BLaER1 (cell line): ENCODE measurements at regions not wholly inside any gene's neighbourhood (a gene's known extent, or its start where the extent isn't known, plus 50 kb on each side); places are given as distances from the start of the nearest gene placed in this dataset.

Experiments
- H3K27ac ChIP-seq: shearing (Covaris generic); formaldehyde crosslinking; 2 replicates; pipeline ENCODE4 v1.8.1; 2022
- H3K27me3 ChIP-seq: shearing (Covaris generic); formaldehyde crosslinking; 2 replicates; pipeline ENCODE4 v1.8.1; 2022
- H3K36me3 ChIP-seq: shearing (Covaris generic); formaldehyde crosslinking; 2 replicates; pipeline ENCODE4 v1.8.1; 2022
- H3K4me1 ChIP-seq: shearing (Covaris generic); formaldehyde crosslinking; 2 replicates; pipeline ENCODE4 v1.8.1; 2022
- H3K4me2 ChIP-seq: shearing (Covaris generic); formaldehyde crosslinking; 2 replicates; pipeline ENCODE4 v1.8.1; 2022
- H3K4me3 ChIP-seq: shearing (Covaris generic); formaldehyde crosslinking; 2 replicates; pipeline ENCODE4 v1.8.1; 2022
- H3K9ac ChIP-seq: shearing (Covaris generic); formaldehyde crosslinking; 2 replicates; pipeline ENCODE4 v1.8.1; 2022
- H3K9me3 ChIP-seq: shearing (Covaris generic); formaldehyde crosslinking; 2 replicates; pipeline ENCODE4 v1.8.1; 2022
- H4K20me1 ChIP-seq: shearing (Covaris generic); formaldehyde crosslinking; 2 replicates; pipeline ENCODE4 v1.8.1; 2022
- Cebpa-rat ChIP-seq: shearing (Covaris generic); IDR thresholded peaks from 2 replicates; pipeline ENCODE4 v1.8.1; 2022

DNA sequence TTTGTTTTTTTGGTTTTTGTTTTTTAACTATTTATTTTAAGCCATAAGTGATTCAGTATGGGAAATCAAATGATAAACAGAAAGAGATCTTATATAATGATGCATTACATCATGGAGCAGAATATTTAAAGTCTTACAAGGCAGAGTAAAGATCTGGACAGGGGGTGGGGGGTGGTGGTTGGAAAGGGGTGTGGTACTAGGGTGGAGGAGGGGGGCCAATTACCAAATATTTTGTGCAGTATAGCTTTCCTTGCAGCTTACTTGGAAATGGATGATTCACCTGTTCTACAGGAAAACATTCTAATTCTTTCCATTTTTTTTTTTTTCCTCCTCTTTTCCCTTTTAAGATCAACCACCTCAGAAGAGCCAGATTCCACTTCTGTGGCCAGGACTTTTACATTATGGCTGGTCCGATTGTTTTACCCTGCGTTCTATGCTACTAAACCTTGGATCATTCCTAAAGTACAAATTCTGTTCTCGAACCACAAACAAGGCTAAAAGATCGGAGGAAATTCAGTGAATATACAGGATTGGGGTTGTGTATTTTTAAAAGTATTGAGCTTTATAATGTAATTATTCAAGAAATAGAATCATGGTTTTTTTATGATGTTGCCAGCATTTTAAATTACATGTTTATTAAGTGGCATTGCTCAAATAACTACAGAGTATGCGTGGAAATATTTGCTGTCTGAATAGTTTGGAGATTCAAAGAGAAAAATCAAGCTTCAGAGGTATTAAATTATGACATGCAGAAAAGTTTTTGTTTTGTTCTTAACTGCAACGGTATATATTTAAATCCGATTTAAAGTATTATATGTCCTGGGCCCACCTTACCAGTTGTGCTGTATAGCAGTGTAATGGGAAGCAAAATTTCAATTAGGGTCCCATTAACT lies 859.5 kb downstream of the USP25 start:
- H3K4me1 ChIP-seq = no peaks in the 10 kb centered on the region

DNA sequence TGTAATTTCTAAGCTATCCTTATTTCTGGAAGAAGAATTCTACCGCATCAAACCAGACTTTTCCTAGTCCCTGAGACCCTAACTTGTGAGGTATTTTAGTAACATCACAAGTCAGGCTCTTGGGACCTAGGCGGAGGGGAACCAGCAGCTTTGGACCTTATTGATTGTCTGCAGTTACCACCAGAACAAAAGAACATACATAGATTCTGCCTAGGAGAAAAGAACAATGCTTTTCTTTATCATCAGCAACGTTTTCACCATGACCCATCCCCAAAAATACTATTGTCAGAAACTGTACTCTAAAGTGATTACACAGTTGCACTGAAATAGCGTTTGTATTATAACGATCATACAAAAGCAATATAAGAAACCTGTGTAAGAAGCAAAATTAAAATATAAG lies 860.4 kb downstream of the USP25 start:
- Histone ChIP-seq H3K27me3 (no peaks in the 10 kb centered on the region), H3K36me3 (no peaks in the 10 kb centered on the region), H3K9ac (no peak overlapping the region), H3K4me2 (no peak overlapping the region), H4K20me1 (no peaks in the 10 kb centered on the region), H3K9me3 (no peaks in the 10 kb centered on the region), H3K27ac (no peak overlapping the region), H3K4me3 (no peak overlapping the region), H3K4me1 (no peaks in the 10 kb centered on the region)
- TF ChIP-seq Cebpa-rat = no peak

More for the DNA sequence above, 859.5 kb downstream of the USP25 start:
- Histone ChIP-seq H4K20me1 (no peaks in the 10 kb centered on the region), H3K4me2 (no peak overlapping the region), H3K9me3 (no peaks in the 10 kb centered on the region), H3K27me3 (no peaks in the 10 kb centered on the region), H3K27ac (no peak overlapping the region), H3K36me3 (no peaks in the 10 kb centered on the region), H3K9ac (no peak overlapping the region), H3K4me3 (no peak overlapping the region)
- TF ChIP-seq Cebpa-rat = no peak

DNA sequence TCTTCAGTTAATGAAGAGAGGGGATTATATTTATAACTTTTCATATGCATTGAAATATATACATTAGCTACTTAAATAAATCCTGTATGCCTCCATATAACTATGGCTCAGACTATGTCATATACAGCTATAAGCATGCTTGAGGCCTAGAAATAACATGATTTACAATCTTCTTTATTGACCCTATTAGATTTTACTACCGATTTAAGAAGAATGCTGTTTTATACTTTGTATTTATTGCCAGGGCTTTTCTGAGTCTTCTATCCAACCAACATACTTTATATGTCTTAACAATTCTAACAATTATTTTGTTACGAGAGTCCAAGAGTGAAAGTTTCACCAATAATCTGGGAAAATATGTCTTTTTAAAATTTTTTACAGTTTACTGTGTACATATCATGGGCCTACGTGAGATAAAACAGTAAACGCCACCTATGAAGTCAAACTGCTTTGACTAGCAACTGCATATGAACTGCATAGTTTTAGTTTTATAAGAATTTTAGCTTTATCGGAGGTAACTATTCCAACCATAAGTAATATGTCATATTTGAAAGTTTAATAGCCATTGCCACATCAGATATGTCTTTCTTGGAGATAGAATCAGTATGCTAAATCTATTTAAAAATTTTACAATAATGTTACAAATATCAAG lies 861.0 kb downstream of the USP25 start:
- no peaks in the 10 kb centered on the region for H4K20me1 ChIP-seq
- H3K9ac ChIP-seq = no peak overlapping the region
- no peak overlapping the region for H3K4me3 ChIP-seq
- TF ChIP-seq Cebpa-rat = no peak
- H3K27me3 ChIP-seq = no peaks in the 10 kb centered on the region
- no peaks in the 10 kb centered on the region for H3K36me3 ChIP-seq
- H3K4me1 ChIP-seq = no peaks in the 10 kb centered on the region
- H3K4me2 ChIP-seq = no peak overlapping the region
- H3K27ac ChIP-seq = no peak overlapping the region
- H3K9me3 ChIP-seq = no peaks in the 10 kb centered on the region

DNA sequence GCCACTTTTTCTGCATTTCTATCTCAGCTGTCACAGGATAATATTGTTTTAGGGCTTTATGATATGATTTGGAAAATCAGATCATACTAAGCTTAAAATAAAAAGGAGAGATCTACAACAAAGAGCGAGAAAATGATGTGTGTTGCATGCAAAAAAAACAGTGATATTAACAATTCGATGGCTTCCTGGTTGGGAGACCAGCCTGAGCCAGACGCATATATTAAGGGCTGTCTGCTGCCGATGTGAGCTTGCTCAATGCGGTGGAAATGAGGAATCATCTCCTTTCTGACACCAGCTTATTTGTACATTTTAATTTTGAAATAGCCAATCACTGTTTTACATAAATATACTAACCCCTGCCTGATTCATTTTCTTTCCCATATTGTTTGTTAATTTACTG lies 862.6 kb downstream of the USP25 start:
- no peaks in the 10 kb centered on the region for H3K4me1 ChIP-seq
- H3K4me3 ChIP-seq = no peak overlapping the region
- no peaks in the 10 kb centered on the region for H3K36me3 ChIP-seq
- H3K4me2 ChIP-seq = no peak overlapping the region
- no peak overlapping the region for H3K27ac ChIP-seq
- no peak overlapping the region for H3K9ac ChIP-seq
- no peaks in the 10 kb centered on the region for H3K9me3 ChIP-seq
- no peaks in the 10 kb centered on the region for H3K27me3 ChIP-seq
- no peaks in the 10 kb centered on the region for H4K20me1 ChIP-seq
- no peak for TF ChIP-seq Cebpa-rat

DNA sequence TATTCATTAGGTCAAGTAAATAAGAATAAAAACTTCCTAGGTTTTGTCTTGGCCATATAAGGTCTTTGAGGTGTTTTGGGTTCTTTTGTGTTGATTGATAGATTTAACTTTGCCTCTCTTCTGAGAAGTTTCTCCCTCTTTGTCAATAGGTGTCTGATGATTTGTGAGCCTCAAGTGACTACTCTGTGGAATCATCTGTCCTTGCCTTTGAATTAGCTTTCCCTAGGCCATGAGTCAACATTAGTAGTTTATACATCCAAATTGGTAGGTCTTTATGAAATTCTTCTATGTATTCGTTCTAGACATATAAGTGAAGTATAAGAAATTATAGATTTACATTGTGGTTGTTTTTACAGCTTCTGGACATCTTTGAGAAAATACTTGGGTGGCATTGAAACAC lies 864.4 kb downstream of the USP25 start:
- H3K36me3 ChIP-seq = no peaks in the 10 kb centered on the region
- no peak overlapping the region for H3K4me3 ChIP-seq
- no peaks in the 10 kb centered on the region for H3K27me3 ChIP-seq
- H3K4me1 ChIP-seq = no peaks in the 10 kb centered on the region
- no peak overlapping the region for H3K27ac ChIP-seq
- no peak overlapping the region for H3K4me2 ChIP-seq
- TF ChIP-seq Cebpa-rat = no peak
- no peaks in the 10 kb centered on the region for H3K9me3 ChIP-seq
- H4K20me1 ChIP-seq = no peaks in the 10 kb centered on the region
- no peak overlapping the region for H3K9ac ChIP-seq

DNA sequence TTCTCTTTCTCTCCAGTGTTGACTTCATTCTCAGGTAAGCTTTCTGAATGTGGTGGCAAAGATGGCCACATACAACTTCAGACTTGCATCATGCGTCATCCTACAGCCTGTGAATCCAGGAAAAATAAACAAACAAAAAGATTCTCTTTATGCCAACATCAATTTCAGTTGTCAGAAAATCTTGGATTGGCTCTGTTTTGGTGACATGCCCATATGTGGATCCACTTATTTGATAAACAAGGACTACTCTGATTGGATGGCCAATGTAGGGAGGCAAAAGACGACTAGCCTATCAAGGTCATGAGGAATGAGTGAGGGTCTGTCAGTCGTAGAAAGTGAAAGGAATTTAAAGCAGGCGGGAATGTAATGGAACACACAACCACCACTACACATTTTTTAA lies 866.6 kb downstream of the USP25 start:
- Histone ChIP-seq H3K4me2 (no peak overlapping the region), H3K9ac (no peak overlapping the region), H3K4me3 (no peak overlapping the region), H3K9me3 (no peaks in the 10 kb centered on the region), H3K36me3 (no peaks in the 10 kb centered on the region), H3K27ac (no peak overlapping the region), H3K4me1 (no peaks in the 10 kb centered on the region), H3K27me3 (no peaks in the 10 kb centered on the region), H4K20me1 (no peaks in the 10 kb centered on the region)
- no peak for TF ChIP-seq Cebpa-rat

DNA sequence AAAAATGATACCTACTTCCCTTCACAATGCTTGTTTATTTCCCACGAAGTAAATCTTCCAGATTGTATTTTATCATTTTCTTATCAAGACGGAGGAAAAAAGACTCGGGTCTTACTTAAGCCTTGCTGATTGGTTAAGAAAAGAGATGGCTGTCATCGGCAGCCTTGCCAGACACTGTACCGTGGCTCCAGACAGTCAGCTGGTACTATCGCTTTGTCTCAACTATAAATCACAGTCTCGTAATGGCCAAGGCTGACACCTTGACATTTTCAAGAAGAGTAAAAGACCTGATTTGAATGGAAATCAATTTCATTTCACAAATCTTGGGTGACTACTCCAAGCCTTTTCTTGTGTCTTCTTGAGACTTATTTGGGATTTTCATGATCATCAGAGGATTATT lies 868.0 kb downstream of the USP25 start:
- Histone ChIP-seq H3K9ac (no peak overlapping the region), H3K27me3 (no peaks in the 10 kb centered on the region), H4K20me1 (no peaks in the 10 kb centered on the region), H3K27ac (no peak overlapping the region), H3K4me3 (no peak overlapping the region), H3K4me2 (no peak overlapping the region), H3K9me3 (no peaks in the 10 kb centered on the region), H3K36me3 (no peaks in the 10 kb centered on the region), H3K4me1 (no peaks in the 10 kb centered on the region)
- no peak for TF ChIP-seq Cebpa-rat

DNA sequence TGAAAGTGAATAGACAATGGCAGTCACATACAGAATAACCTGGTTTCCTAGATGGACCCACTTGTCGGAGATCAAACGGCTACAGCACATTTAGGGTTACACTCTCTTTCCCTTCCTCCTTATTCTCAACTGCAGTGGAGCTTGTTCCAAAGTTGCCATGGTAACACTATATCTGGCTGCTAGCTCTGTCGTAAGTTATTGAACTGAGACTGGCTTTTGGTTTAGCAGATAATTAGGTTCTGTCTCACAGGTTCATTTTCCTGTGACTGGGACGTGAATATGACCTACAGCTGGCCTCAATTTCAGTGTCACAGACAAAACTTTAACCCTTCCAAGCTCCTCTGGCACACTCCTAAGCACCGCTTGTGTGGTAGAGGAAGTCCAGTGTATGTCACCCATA lies 875.8 kb downstream of the USP25 start:
- Histone ChIP-seq H3K4me2 (no peak overlapping the region), H3K4me1 (no peaks in the 10 kb centered on the region)

DNA sequence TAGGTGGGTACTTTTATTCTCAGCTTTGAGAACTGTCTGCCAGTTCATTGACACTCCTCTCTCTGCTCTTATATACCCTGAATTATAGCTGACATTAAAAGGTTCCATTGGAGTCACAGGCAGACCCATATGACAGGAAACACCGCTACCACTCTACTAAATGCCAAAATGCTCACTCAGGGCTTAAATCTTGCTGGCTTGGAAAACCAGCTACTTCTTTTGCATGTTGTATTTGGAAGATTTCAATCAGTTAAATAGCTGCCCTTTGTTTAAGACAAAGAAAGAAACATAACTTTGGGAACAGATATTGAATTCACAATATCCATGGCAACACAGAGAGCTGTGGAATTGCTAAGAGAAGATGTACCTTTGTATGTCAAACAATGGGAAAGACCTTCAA lies 876.5 kb downstream of the USP25 start:
- H3K9ac ChIP-seq = no peak overlapping the region
- no peaks in the 10 kb centered on the region for H4K20me1 ChIP-seq

More for the DNA sequence above, 875.8 kb downstream of the USP25 start:
- no peaks in the 10 kb centered on the region for H4K20me1 ChIP-seq
- H3K27me3 ChIP-seq = no peaks in the 10 kb centered on the region
- H3K27ac ChIP-seq = no peak overlapping the region
- H3K9me3 ChIP-seq = no peaks in the 10 kb centered on the region
- no peak overlapping the region for H3K9ac ChIP-seq
- H3K36me3 ChIP-seq = no peaks in the 10 kb centered on the region
- H3K4me3 ChIP-seq = no peak overlapping the region
- TF ChIP-seq Cebpa-rat = no peak

DNA sequence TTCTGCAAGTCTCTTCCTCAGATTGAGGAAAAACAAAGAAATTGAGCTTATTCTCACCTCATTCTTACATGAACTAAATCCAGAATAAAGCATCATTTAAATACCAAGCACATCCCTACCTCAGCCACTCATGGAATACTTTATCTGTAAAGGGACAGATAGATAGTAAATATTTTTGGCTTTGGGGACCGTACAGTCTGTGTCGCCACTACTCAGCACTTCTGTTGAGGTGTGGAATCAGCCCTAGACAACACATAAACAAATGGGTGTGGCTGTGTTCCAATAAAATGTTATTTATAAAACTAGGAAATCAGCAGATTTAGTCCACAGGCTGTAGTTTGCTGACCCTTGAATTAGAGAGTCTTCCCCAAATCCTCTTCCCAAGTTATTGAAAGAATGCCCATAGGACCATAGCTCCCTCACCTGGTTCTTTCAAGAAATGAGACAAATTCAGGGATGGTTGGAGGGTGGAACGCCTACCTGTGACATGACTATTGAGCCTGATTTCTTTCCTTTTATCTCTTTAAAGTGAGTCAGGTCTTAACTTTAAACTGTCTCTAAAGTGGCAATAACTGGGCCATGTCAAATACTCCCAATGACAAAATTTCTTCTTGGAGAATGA lies 878.5 kb downstream of the USP25 start:
- TF ChIP-seq Cebpa-rat = no peak
- Histone ChIP-seq H3K4me3 (no peak overlapping the region), H3K27me3 (no peaks in the 10 kb centered on the region), H3K4me1 (no peaks in the 10 kb centered on the region), H3K27ac (no peak overlapping the region), H3K9me3 (no peaks in the 10 kb centered on the region), H4K20me1 (no peaks in the 10 kb centered on the region), H3K36me3 (no peaks in the 10 kb centered on the region), H3K9ac (no peak overlapping the region), H3K4me2 (no peak overlapping the region)

More for the DNA sequence above, 876.5 kb downstream of the USP25 start:
- Histone ChIP-seq H3K4me1 (no peaks in the 10 kb centered on the region), H3K27ac (no peak overlapping the region), H3K4me3 (no peak overlapping the region), H3K27me3 (no peaks in the 10 kb centered on the region), H3K4me2 (no peak overlapping the region), H3K9me3 (no peaks in the 10 kb centered on the region), H3K36me3 (no peaks in the 10 kb centered on the region)
- no peak for TF ChIP-seq Cebpa-rat
